ENCODE measurements at regions not wholly inside any gene's neighbourhood (a gene's known extent, or its start where the extent isn't known, plus 50 kb on each side); places are given as distances from the start of the nearest gene placed in this dataset.

DNA sequence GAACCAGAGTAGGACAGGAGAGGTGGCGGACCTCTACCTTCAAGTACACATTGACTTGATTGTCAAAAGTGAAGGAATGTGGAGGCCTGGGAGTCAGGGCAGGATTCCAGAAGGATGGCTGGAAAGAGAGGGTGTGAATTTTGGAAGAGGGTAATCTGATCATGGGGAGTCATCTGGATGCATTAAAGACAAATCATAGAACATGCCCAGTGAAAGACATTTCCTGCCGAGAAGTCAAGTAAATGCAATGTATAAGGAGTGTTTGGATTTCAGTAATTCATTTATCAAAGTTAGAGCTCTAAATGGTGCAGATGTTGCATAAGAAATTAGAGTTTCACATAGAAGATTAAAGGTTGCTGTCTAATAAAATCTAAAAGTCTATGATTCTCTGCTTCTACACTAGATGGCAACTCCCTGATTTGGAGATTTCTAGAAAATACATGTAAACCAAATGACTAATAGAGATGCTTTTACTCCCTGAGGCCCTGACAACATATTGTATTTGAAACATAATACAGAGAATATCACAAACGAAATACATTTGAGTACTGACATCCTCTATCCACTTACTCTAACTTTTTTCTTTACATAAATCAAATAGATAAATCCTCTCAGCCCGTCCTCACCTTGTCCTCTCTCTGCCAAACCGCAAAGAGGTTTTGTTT is 91.3 kb downstream of the KCNA5 start:
- DNase-seq (ENCODE audit: low read depth) (peak; percentile 53), FAIRE-seq (no peak)
- no peak overlapping the region for H3K4me3 ChIP-seq (ENCODE audit: low read depth, low read length)
- TF ChIP-seq, protein P1, sequence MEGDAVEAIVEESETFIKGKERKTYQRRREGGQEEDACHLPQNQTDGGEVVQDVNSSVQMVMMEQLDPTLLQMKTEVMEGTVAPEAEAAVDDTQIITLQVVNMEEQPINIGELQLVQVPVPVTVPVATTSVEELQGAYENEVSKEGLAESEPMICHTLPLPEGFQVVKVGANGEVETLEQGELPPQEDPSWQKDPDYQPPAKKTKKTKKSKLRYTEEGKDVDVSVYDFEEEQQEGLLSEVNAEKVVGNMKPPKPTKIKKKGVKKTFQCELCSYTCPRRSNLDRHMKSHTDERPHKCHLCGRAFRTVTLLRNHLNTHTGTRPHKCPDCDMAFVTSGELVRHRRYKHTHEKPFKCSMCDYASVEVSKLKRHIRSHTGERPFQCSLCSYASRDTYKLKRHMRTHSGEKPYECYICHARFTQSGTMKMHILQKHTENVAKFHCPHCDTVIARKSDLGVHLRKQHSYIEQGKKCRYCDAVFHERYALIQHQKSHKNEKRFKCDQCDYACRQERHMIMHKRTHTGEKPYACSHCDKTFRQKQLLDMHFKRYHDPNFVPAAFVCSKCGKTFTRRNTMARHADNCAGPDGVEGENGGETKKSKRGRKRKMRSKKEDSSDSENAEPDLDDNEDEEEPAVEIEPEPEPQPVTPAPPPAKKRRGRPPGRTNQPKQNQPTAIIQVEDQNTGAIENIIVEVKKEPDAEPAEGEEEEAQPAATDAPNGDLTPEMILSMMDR (IDR thresholded peaks at IDR 0.05; ENCODE audit: insufficient read depth, low read length, severe bottlenecking): no peak
- no peaks in the 10 kb centered on the region for H3K27me3 ChIP-seq (ENCODE audit: control insufficient read depth, insufficient read depth, low read length)
- no peaks in the 10 kb centered on the region for H3K36me3 ChIP-seq (ENCODE audit: control insufficient read depth, insufficient read depth, low read length)

DNA sequence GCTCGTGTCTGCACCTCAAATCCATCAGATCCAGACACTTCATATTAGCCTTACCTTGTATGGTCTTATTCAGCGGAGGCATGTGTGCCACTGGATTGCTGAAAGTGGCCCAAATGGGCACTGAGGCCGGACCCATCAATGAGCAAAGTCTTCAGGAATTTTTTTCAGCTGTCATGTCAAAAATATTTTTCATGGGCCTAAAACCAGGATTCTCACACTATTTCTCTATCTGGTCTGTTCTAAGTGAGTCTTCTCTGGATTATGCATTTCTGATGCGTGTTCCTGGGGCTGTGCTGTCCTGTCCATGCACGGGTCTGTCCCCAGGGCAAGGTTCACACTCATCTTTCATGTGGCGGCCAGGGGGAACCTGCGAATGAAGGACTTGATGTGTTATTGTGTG is 94.6 kb downstream of the KCNA5 start:
- FAIRE-seq: no peak

DNA sequence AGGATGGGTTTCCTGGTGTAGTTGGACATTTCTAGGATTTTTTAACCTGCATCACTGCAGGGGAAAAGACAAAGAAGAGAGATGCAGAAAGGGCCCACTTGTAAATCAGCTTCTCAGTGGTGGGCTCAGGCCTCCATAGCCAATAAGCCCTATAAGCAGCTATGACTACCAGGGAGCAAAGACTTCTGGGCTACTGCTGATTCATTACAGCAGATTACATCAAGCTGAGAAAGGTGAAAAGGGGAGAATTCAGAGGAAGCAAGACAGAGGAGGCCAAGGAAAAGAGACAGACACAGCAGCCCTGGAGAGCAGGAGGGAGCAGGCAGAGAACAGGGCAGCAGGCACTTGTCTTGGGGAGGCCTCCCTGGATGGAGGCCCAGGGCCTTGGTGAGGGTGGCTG is 95.2 kb downstream of the KCNA5 start:
- no peaks in the 10 kb centered on the region for H3K36me3 ChIP-seq (ENCODE audit: control insufficient read depth, insufficient read depth, low read length)
- H3K4me3 ChIP-seq (ENCODE audit: low read depth, low read length): no peak overlapping the region
- TF ChIP-seq, protein P1 (IDR thresholded peaks at IDR 0.05; ENCODE audit: insufficient read depth, low read length, severe bottlenecking): no peak
- no peak for FAIRE-seq
- H3K27me3 ChIP-seq (ENCODE audit: control insufficient read depth, insufficient read depth, low read length): no peaks in the 10 kb centered on the region
- DNase-seq (ENCODE audit: low read depth): peak; percentile 49

More for the DNA sequence above, 94.6 kb downstream of the KCNA5 start:
- Histone ChIP-seq H3K27me3 (ENCODE audit: control insufficient read depth, insufficient read depth, low read length) (no peaks in the 10 kb centered on the region), H3K36me3 (ENCODE audit: control insufficient read depth, insufficient read depth, low read length) (no peaks in the 10 kb centered on the region), H3K4me3 (ENCODE audit: low read depth, low read length) (no peak overlapping the region)
- DNase-seq (ENCODE audit: low read depth): no peak
- TF ChIP-seq, protein P1 (IDR thresholded peaks at IDR 0.05; ENCODE audit: insufficient read depth, low read length, severe bottlenecking): no peak

DNA sequence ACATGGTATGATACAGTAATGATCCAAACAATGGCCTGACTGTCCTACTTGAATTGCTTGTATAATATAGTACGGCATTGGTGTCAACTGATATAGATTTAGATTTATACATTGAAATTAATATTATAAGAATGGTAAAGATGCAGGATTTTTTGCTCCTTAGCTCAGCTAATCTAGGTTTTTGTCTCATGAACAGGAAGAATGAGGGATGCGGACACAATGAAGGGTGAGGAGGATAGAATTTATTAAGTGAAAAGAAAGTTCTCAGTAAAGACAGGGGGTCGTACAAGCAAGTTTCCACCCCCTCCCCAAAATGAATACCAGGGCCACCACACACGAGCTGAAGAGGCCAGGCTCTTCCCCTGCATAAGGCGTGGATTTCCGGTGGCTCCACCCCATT is 96.1 kb downstream of the KCNA5 start:
- FAIRE-seq (no peak), DNase-seq (ENCODE audit: low read depth) (no peak)
- TF ChIP-seq, protein P1 (IDR thresholded peaks at IDR 0.05; ENCODE audit: insufficient read depth, low read length, severe bottlenecking): no peak
- Histone ChIP-seq H3K4me3 (ENCODE audit: low read depth, low read length) (no peak overlapping the region), H3K27me3 (ENCODE audit: control insufficient read depth, insufficient read depth, low read length) (no peaks in the 10 kb centered on the region), H3K36me3 (ENCODE audit: control insufficient read depth, insufficient read depth, low read length) (no peaks in the 10 kb centered on the region)

DNA sequence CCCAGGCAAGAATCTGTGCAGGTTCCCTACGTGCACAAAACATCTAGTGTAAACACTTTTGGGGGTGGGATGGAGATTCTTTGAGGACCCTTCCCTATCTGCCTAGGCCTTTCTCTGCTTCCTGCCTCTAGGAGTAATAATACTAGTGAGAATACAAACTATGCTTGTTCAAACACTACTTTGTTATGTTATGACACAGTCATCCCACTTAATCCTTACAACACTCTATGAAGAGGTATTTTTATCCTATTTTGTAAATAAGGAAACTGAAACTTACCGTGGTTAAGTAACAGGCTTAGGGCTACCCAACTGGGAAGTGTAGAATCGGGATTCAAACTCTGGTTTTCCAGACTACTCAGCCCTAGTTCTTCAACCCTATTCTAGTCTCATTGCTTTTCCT is 96.5 kb downstream of the KCNA5 start:
- no peak overlapping the region for H3K4me3 ChIP-seq (ENCODE audit: low read depth, low read length)
- TF ChIP-seq, protein P1 (IDR thresholded peaks at IDR 0.05; ENCODE audit: insufficient read depth, low read length, severe bottlenecking): no peak
- DNase-seq (ENCODE audit: low read depth): peak; percentile 73
- H3K27me3 ChIP-seq (ENCODE audit: control insufficient read depth, insufficient read depth, low read length): no peaks in the 10 kb centered on the region
- no peak for FAIRE-seq
- no peaks in the 10 kb centered on the region for H3K36me3 ChIP-seq (ENCODE audit: control insufficient read depth, insufficient read depth, low read length)

DNA sequence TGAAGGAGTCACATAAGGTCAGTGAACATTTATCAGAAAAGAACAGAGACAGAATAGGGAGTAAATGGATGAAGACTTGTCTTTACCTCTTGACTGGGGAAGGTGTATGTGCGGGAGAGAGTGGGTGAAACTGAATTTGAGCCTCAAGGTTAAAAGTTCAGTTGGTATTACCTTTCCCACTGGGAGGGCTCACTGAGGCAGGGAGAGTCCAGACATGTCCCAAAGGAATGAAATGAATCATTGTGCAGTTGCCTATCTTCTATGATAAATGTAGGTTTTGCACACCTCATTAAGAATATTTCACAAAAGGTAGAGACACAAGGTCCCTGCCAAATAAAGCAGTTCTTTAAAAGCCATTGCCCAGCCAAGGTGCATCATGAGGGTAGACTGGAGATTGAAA is 105.2 kb downstream of the KCNA5 start:
- Histone ChIP-seq H3K36me3 (ENCODE audit: control insufficient read depth, insufficient read depth, low read length) (no peaks in the 10 kb centered on the region), H3K4me3 (ENCODE audit: low read depth, low read length) (no peak overlapping the region), H3K27me3 (ENCODE audit: control insufficient read depth, insufficient read depth, low read length) (no peaks in the 10 kb centered on the region)
- FAIRE-seq (no peak), DNase-seq (ENCODE audit: low read depth) (peak; percentile 76)
- TF ChIP-seq, protein P1 (IDR thresholded peaks at IDR 0.05; ENCODE audit: insufficient read depth, low read length, severe bottlenecking): no peak
